Glutamatergic neuron (in vitro differentiated cells): ENCODE measurements at regions not wholly inside any gene's neighbourhood (a gene's known extent, or its start where the extent isn't known, plus 50 kb on each side); places are given as distances from the start of the nearest gene placed in this dataset.

Source experiments
- DNase-seq: peaks from one replicate; pipeline ENCODE4 v3.0.0; 2022
- H3K27ac Mint-ChIP-seq: one replicate; pipeline ENCODE4 v1.8.0; 2020; ENCODE audit warnings: mild to moderate bottlenecking, mixed read lengths, inconsistent platforms; ENCODE audit not compliant: unreplicated experiment
- H3K27me3 Mint-ChIP-seq: one replicate; pipeline ENCODE4 v1.8.0; 2020; ENCODE audit warnings: mild to moderate bottlenecking, moderate library complexity, mixed read lengths, inconsistent platforms; ENCODE audit not compliant: unreplicated experiment
- H3K36me3 Mint-ChIP-seq: one replicate; pipeline ENCODE4 v1.8.0; 2020; ENCODE audit warnings: mild to moderate bottlenecking, mixed read lengths, inconsistent platforms; ENCODE audit not compliant: unreplicated experiment
- H3K4me1 Mint-ChIP-seq: one replicate; pipeline ENCODE4 v1.8.0; 2020; ENCODE audit warnings: mild to moderate bottlenecking, low read depth, mixed read lengths, inconsistent platforms; ENCODE audit not compliant: unreplicated experiment
- H3K4me3 Mint-ChIP-seq: one replicate; pipeline ENCODE4 v1.8.0; 2020; ENCODE audit warnings: mild to moderate bottlenecking, mixed read lengths, inconsistent platforms; ENCODE audit not compliant: unreplicated experiment
- H3K9me3 Mint-ChIP-seq: one replicate; pipeline ENCODE4 v1.8.0; 2020; ENCODE audit warnings: mild to moderate bottlenecking, moderate library complexity, mixed read lengths, inconsistent platforms; ENCODE audit not compliant: unreplicated experiment
- TF ChIP-seq, protein P1 (sequence below): fragments of 200-600 bp; sonication (generic); IDR thresholded peaks from one replicate; pipeline ENCODE4 v1.5.0; 2021; ENCODE audit not compliant: partially characterized antibody, unreplicated experiment

DNA sequence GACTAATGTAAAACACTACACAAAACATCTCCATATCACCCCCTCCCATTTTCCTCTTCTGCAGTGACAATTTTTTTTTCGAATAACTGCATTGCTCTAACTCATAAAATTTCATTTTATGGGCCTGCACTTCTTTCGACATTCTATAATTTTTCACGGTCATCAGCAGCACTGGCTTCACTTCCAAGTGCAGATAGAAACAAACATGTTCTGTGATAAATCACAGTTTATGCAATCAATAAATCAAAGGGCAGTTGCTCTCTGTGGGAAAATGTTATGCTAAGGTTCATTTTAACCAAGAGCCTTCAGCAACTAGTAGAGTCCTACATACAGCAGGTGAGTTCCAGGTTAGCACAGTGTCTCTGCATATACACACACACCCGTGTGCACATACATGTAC, 100.1 kb downstream of the GPAM start:
- no peak for DNase-seq
- Mint-ChIP-seq H3K4me3 (no peak overlapping the region), H3K4me1 (no peaks in the 10 kb centered on the region)

DNA sequence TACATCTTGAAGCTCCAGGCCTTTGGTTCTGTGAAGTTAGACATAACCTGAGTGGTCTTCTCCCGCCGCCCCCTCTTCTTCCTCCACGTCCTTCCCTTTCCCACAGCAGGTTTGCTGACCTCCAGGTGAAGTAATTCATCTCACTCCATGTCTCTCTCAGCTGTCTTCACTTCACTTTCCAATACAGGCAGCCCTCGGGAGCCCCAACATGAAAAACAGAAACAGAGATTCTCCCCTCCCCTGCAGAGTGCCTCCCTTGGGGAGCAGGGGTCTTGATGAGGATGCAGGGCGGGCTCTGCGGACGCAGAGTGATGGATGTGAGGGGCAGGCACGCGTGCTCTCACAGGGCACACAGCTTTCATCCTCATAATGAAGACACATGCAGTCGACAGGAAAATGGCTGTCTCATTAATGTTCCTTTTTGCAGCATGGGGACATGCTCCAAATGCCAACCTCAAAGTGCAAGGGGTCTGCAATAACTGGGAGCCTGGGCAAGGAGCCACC, 95.6 kb downstream of the GPAM start:
- no peak overlapping the region for H3K27ac Mint-ChIP-seq
- TF ChIP-seq, protein P1, sequence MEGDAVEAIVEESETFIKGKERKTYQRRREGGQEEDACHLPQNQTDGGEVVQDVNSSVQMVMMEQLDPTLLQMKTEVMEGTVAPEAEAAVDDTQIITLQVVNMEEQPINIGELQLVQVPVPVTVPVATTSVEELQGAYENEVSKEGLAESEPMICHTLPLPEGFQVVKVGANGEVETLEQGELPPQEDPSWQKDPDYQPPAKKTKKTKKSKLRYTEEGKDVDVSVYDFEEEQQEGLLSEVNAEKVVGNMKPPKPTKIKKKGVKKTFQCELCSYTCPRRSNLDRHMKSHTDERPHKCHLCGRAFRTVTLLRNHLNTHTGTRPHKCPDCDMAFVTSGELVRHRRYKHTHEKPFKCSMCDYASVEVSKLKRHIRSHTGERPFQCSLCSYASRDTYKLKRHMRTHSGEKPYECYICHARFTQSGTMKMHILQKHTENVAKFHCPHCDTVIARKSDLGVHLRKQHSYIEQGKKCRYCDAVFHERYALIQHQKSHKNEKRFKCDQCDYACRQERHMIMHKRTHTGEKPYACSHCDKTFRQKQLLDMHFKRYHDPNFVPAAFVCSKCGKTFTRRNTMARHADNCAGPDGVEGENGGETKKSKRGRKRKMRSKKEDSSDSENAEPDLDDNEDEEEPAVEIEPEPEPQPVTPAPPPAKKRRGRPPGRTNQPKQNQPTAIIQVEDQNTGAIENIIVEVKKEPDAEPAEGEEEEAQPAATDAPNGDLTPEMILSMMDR: no peak
- H3K4me1 Mint-ChIP-seq: no peaks in the 10 kb centered on the region
- no peaks in the 10 kb centered on the region for H3K9me3 Mint-ChIP-seq
- DNase-seq: no peak
- no peaks in the 10 kb centered on the region for H3K36me3 Mint-ChIP-seq
- H3K27me3 Mint-ChIP-seq: no peaks in the 10 kb centered on the region
- no peak overlapping the region for H3K4me3 Mint-ChIP-seq

More for the DNA sequence above, 100.1 kb downstream of the GPAM start:
- Mint-ChIP-seq H3K9me3 (no peaks in the 10 kb centered on the region), H3K36me3 (no peaks in the 10 kb centered on the region), H3K27me3 (no peaks in the 10 kb centered on the region), H3K27ac (no peak overlapping the region)
- TF ChIP-seq, protein P1: no peak

DNA sequence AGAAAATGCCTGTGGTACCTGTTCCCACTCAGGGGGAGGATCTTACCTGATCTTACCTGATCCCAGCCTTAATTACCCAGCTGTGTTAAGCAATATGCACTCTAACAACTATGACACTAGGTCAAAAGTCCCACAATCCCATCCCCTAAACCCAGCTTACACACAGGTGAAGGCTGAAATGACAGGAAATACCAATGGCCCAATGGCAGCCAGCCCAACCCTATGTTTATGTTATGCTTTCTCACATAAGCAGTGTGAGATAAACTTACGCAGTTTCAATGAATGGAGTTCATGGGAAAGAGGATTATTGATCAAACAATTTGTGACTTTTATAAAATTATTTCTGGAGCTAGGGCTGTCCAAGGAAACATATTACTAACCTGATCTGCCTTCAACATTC, 91.9 kb downstream of the GPAM start:
- TF ChIP-seq, protein P1: no peak
- Mint-ChIP-seq H3K9me3 (no peaks in the 10 kb centered on the region), H3K36me3 (no peaks in the 10 kb centered on the region), H3K4me1 (no peaks in the 10 kb centered on the region), H3K27ac (no peak overlapping the region), H3K4me3 (no peak overlapping the region), H3K27me3 (no peaks in the 10 kb centered on the region)
- DNase-seq: no peak

DNA sequence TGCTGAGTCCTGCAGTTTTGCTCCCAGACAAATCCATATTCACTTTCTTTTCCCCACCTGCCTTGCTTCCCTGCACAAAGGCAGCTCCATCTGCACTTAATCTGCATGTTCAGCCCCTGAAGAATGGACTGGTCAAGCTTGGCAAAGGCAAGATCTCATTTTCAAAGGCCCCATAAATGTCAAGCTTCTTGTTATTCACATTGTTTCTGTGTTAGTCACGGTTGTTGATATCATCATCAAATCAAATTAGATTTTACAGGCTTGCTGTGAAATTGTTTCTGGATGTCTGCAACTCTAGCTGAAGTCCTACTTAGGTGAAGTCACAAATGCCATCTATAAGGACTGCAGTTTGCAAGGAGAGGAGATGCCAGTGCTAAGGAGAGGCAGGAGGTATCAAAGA, 91.0 kb downstream of the GPAM start:
- no peaks in the 10 kb centered on the region for H3K27me3 Mint-ChIP-seq
- no peak for DNase-seq
- TF ChIP-seq, protein P1: no peak

DNA sequence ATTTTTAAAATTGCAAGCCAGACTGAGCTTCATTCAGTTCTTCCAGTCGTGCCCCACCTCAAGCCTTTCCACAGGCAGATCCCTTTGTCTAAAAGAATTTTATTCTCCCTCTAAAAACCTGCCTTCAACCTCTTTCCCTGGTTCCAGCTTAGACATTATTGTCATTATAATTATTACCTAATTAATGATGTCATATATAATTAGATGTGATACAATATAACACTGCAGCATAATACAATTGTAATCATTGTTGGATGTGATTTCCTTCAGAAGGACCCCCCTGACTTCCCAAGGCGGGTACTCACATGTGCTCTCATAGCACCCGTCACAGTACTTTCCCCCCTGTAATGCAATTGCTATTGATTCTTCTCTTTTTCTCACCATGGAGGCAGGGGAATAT, 88.6 kb downstream of the GPAM start:
- H3K4me1 Mint-ChIP-seq: no peaks in the 10 kb centered on the region
- H3K4me3 Mint-ChIP-seq: no peak overlapping the region
- DNase-seq: no peak
- peak overlapping the region; percentile 11 for H3K27ac Mint-ChIP-seq
- H3K36me3 Mint-ChIP-seq: no peaks in the 10 kb centered on the region
- no peaks in the 10 kb centered on the region for H3K27me3 Mint-ChIP-seq
- peaks cover under 1% of the 10 kb centered on the region for H3K9me3 Mint-ChIP-seq
- TF ChIP-seq, protein P1: no peak

More for the DNA sequence above, 91.0 kb downstream of the GPAM start:
- no peaks in the 10 kb centered on the region for H3K36me3 Mint-ChIP-seq
- no peaks in the 10 kb centered on the region for H3K9me3 Mint-ChIP-seq
- H3K27ac Mint-ChIP-seq: no peak overlapping the region
- H3K4me3 Mint-ChIP-seq: no peak overlapping the region
- no peaks in the 10 kb centered on the region for H3K4me1 Mint-ChIP-seq
